HG03521 (cell line): ENCODE measurements at regions not wholly inside any gene's neighbourhood (a gene's known extent, or its start where the extent isn't known, plus 50 kb on each side); places are given as distances from the start of the nearest gene placed in this dataset.

Experiments
- ATAC-seq: cut with Tn5 transposase; IDR thresholded peaks from one replicate; pipeline ENCODE4 v1.9.1; 2021; ENCODE audit warnings: mild to moderate bottlenecking, moderate library complexity; ENCODE audit not compliant: unreplicated experiment

- ATAC-seq: no peak
Measured at GRCh38 chr16:6248199-6248598, 1084.4 kb upstream of the RBFOX1 start.

- no peak for ATAC-seq
Measured at GRCh38 chr16:6247775-6248174, 1084.9 kb upstream of the RBFOX1 start.

- no peak for ATAC-seq
Measured at GRCh38 chr16:6247150-6247549, 1085.5 kb upstream of the RBFOX1 start.

GRCh38 chr16:6246266-6246665 is 1086.4 kb upstream of the RBFOX1 start:
- ATAC-seq: no peak

- no peak for ATAC-seq
Measured at GRCh38 chr16:6232056-6232455, 1100.6 kb upstream of the RBFOX1 start.

- ATAC-seq: no peak
Measured at GRCh38 chr16:6231398-6231797, 1101.2 kb upstream of the RBFOX1 start.

GRCh38 chr16:6229186-6229585 is 1103.5 kb upstream of the RBFOX1 start:
- no peak for ATAC-seq

GRCh38 chr16:6218855-6219254 is 1113.8 kb upstream of the RBFOX1 start:
- no peak for ATAC-seq

GRCh38 chr16:6216836-6217235 is 1115.8 kb upstream of the RBFOX1 start:
- ATAC-seq: no peak

- ATAC-seq: no peak
Measured at GRCh38 chr16:6211644-6212043, 1114.0 kb upstream of the EEF2KMT start.

GRCh38 chr16:6209355-6209930 is 1111.8 kb upstream of the EEF2KMT start:
- no peak for ATAC-seq

GRCh38 chr16:6207580-6207979 is 1110.0 kb upstream of the EEF2KMT start:
- no peak for ATAC-seq

GRCh38 chr16:6207124-6207523 is 1109.5 kb upstream of the EEF2KMT start:
- ATAC-seq: no peak

GRCh38 chr16:6206080-6206479 is 1108.5 kb upstream of the EEF2KMT start:
- ATAC-seq: no peak

- no peak for ATAC-seq
Measured at GRCh38 chr16:6204945-6205344, 1107.3 kb upstream of the EEF2KMT start.

GRCh38 chr16:6200861-6201260 is 1103.3 kb upstream of the EEF2KMT start:
- no peak for ATAC-seq

- no peak for ATAC-seq
Measured at GRCh38 chr16:6200271-6200670, 1102.7 kb upstream of the EEF2KMT start.

GRCh38 chr16:6195966-6196365 is 1098.4 kb upstream of the EEF2KMT start:
- ATAC-seq: no peak

GRCh38 chr16:6193718-6194117 is 1096.1 kb upstream of the EEF2KMT start:
- ATAC-seq: no peak

GRCh38 chr16:6192984-6193383 is 1095.4 kb upstream of the EEF2KMT start:
- ATAC-seq: no peak

GRCh38 chr16:6192532-6192931 is 1094.9 kb upstream of the EEF2KMT start:
- ATAC-seq: no peak

- ATAC-seq: no peak
Measured at GRCh38 chr16:6190776-6191175, 1093.2 kb upstream of the EEF2KMT start.

GRCh38 chr16:6189216-6189615 is 1091.6 kb upstream of the EEF2KMT start:
- ATAC-seq: no peak
